IMR-90 (cell line): ENCODE measurements at regions not wholly inside any gene's neighbourhood (a gene's known extent, or its start where the extent isn't known, plus 50 kb on each side); places are given as distances from the start of the nearest gene placed in this dataset.

Experiments used
- ATAC-seq: fragments of 200-7000 bp; cut with Tn5 transposase; 2 replicates; pipeline ENCODE4 v1.9.1; 2020; ENCODE audit warnings: low read depth, mild to moderate bottlenecking, moderate library complexity
- BruUV-seq: library from RNA; stranded (reverse); fragments of 400-500 nt; replicated peaks from 2 replicates; lab custom pipeline; 2021; lab: Mats Ljungman, UMichigan
- CTCF ChIA-PET: fragments of 300-600 bp; formaldehyde crosslinking; extraction: SDS; loops from one replicate; lab custom pipeline; 2021; ENCODE audit warnings: antibody characterized with exemption; lab: Yijun Ruan, JAX
- POLR2A ChIA-PET: fragments of 300-600 bp; sonication (Branson Sonifier 250); formaldehyde crosslinking; loops from one replicate; lab custom pipeline; 2022; ENCODE audit warnings: antibody characterized with exemption; ENCODE audit not compliant: unreplicated experiment; lab: Charles Lee
- DNase-seq: peaks from one replicate; pipeline ENCODE4 v3.0.0; 2013
- H2AFZ ChIP-seq: replicated peaks from 2 replicates; pipeline ENCODE3; 2013; ENCODE audit warnings: low read length, mild to moderate bottlenecking; ENCODE audit not compliant: poor library complexity
- H2AK5ac ChIP-seq: 2 replicates; pipeline ENCODE4 v1.6.1; 2013; ENCODE audit warnings: low read depth, low read length, inconsistent platforms
- H2AK9ac ChIP-seq: replicated peaks from 2 replicates; pipeline ENCODE3; 2013; ENCODE audit warnings: mild to moderate bottlenecking, low read depth, low read length, moderate library complexity; ENCODE audit not compliant: poor library complexity
- H2BK120ac ChIP-seq: 2 replicates; pipeline ENCODE4 v1.6.1; 2013; ENCODE audit warnings: low read depth, low read length, inconsistent platforms
- H2BK15ac ChIP-seq: 3 replicates; pipeline ENCODE4 v1.6.1; 2013; ENCODE audit warnings: low read depth, low read length, inconsistent platforms
- H2BK20ac ChIP-seq: 2 replicates; pipeline ENCODE4 v1.6.1; 2013; ENCODE audit warnings: low read depth, mild to moderate bottlenecking, inconsistent platforms, low read length, moderate library complexity
- H2BK5ac ChIP-seq: 2 replicates; pipeline ENCODE4 v1.6.1; 2013; ENCODE audit warnings: mild to moderate bottlenecking, low read depth, low read length, inconsistent platforms; ENCODE audit not compliant: poor library complexity, severe bottlenecking
- H3K14ac ChIP-seq: replicated peaks from 2 replicates; pipeline ENCODE4 v1.6.1; 2013; ENCODE audit warnings: low read depth, low read length, inconsistent platforms
- H3K18ac ChIP-seq: 2 replicates; pipeline ENCODE4 v1.6.1; 2013; ENCODE audit warnings: low read depth, low read length, control low read depth
- H3K23ac ChIP-seq: 2 replicates; pipeline ENCODE4 v1.6.1; 2013; ENCODE audit warnings: low read depth, low read length, inconsistent platforms
- H3K27ac ChIP-seq: 2 replicates; pipeline ENCODE4 v1.5.1; 2013; ENCODE audit warnings: mild to moderate bottlenecking, control low read depth, low read length; ENCODE audit not compliant: insufficient read depth
- H3K27me3 ChIP-seq: 2 replicates; pipeline ENCODE4 v1.6.1; 2013; ENCODE audit warnings: low read length; ENCODE audit not compliant: control insufficient read depth, insufficient read depth
- H3K36me3 ChIP-seq: 2 replicates; pipeline ENCODE4 v1.6.1; 2013; ENCODE audit warnings: low read length, mixed read lengths; ENCODE audit not compliant: control insufficient read depth, insufficient read depth
- H3K4ac ChIP-seq: 2 replicates; pipeline ENCODE4 v1.6.1; 2013; ENCODE audit warnings: low read depth, low read length, inconsistent platforms
- H3K4me1 ChIP-seq: 2 replicates; pipeline ENCODE4 v1.6.1; 2013; ENCODE audit warnings: low read length, mixed read lengths; ENCODE audit not compliant: control insufficient read depth, insufficient read depth
- H3K4me2 ChIP-seq: 2 replicates; pipeline ENCODE4 v1.6.1; 2013; ENCODE audit warnings: low read depth, mild to moderate bottlenecking, control low read depth, low read length, moderate library complexity
- H3K4me3 ChIP-seq: 2 replicates; pipeline ENCODE4 v1.5.1; 2013; ENCODE audit warnings: low read depth, mild to moderate bottlenecking, control low read depth, low read length, moderate library complexity; ENCODE audit not compliant: insufficient read depth
- H3K56ac ChIP-seq: 2 replicates; pipeline ENCODE4 v1.6.1; 2013; ENCODE audit warnings: low read length, inconsistent platforms; ENCODE audit not compliant: insufficient read depth; ENCODE audit errors: extremely low read depth
- H3K79me1 ChIP-seq, 2 experiments: 2 replicates each; pipeline ENCODE4 v1.6.1; 2013; ENCODE audit warnings: low read length in 2 of 2, inconsistent platforms in 1 of 2, low read depth in 1 of 2
- H3K9ac ChIP-seq: 2 replicates; pipeline ENCODE4 v1.6.1; 2013; ENCODE audit warnings: low read depth, low read length, control low read depth
- H3K9me1 ChIP-seq: 2 replicates; pipeline ENCODE4 v1.6.1; 2013; ENCODE audit warnings: low read length, inconsistent platforms; ENCODE audit not compliant: insufficient read depth
- H3K9me3 ChIP-seq: 2 replicates; pipeline ENCODE4 v1.6.1; 2013; ENCODE audit warnings: low read length; ENCODE audit not compliant: control insufficient read depth, insufficient read depth
- H4K20me1 ChIP-seq: 2 replicates; pipeline ENCODE4 v1.6.1; 2013; ENCODE audit warnings: low read length, inconsistent platforms; ENCODE audit not compliant: insufficient read depth
- H4K5ac ChIP-seq: 2 replicates; pipeline ENCODE4 v1.6.1; 2013; ENCODE audit warnings: mild to moderate bottlenecking, low read depth, low read length, control low read depth
- H4K8ac ChIP-seq, 2 experiments: 2 replicates each; pipeline ENCODE4 v1.6.1; 2013; ENCODE audit warnings: low read depth in 2 of 2, low read length in 2 of 2, control low read depth in 1 of 2, inconsistent platforms in 1 of 2
- H4K91ac ChIP-seq: 2 replicates; pipeline ENCODE4 v1.6.1; 2013; ENCODE audit warnings: low read depth, low read length, inconsistent platforms; ENCODE audit not compliant: insufficient read depth
- CEBPB ChIP-seq: IDR thresholded peaks from 2 replicates; pipeline ENCODE4 v1.6.1; 2012; ENCODE audit warnings: low read depth, low read length, improper control_type of control experiment
- CHD1 ChIP-seq: IDR thresholded peaks from 2 replicates; pipeline ENCODE4 v1.6.1; 2012; ENCODE audit warnings: low read depth, low read length, improper control_type of control experiment
- MAZ ChIP-seq: IDR thresholded peaks from 2 replicates; pipeline ENCODE4 v1.6.1; 2012; ENCODE audit warnings: low read depth, mild to moderate bottlenecking, low read length, improper control_type of control experiment, moderate library complexity, borderline replicate concordance
- NFE2L2 ChIP-seq: fragments of 150-350 bp; IDR thresholded peaks from 2 replicates; pipeline ENCODE4 v1.6.1; 2016; ENCODE audit warnings: low read depth, mild to moderate bottlenecking, low read length
- POLR2A ChIP-seq: IDR thresholded peaks from 2 replicates; pipeline ENCODE4 v1.6.1; 2012; ENCODE audit warnings: mild to moderate bottlenecking, low read depth, low read length
- RAD21 ChIP-seq: IDR thresholded peaks from 2 replicates; pipeline ENCODE4 v1.6.1; 2012; ENCODE audit warnings: low read length, improper control_type of control experiment
- SMC3 ChIP-seq: fragments of 150-350 bp; IDR thresholded peaks from 2 replicates; pipeline ENCODE4 v1.6.1; 2016; ENCODE audit warnings: low read depth, mild to moderate bottlenecking, antibody characterized with exemption, low read length, moderate library complexity
- WGBS, 2 experiments: methylation state at CpG; one replicate each; pipeline versions ENCODE4 v1.1.5 to v1.1.7; 2013; ENCODE audit warnings: missing lambda C conversion rate in 2 of 2; ENCODE audit not compliant: insufficient read length in 1 of 2; ENCODE audit errors: extremely low coverage in 2 of 2; 5-methylcytosine and 5-hydroxymethylcytosine counted together
- dilution Hi-C: fragments of 300-500 bp; cut with HindIII; formaldehyde crosslinking; loops from one replicate; pipeline ENCODE4 v1.14.3; 2018; ENCODE audit warnings: low sequenced_read_pairs; ENCODE audit not compliant: unreplicated experiment
- in situ Hi-C: fragments of 300-500 bp; cut with MboI; formaldehyde crosslinking; loops from 3 replicates; pipeline ENCODE4 v1.14.3; 2019; ENCODE audit warnings: low sequenced_read_pairs, inconsistent platforms, mixed read lengths
- intact Hi-C: fragments of 100-400 bp; cut with micrococcal nuclease; formaldehyde crosslinking; loops from 2 replicates; pipeline ENCODE4 v1.10.0; 2022
- TF ChIP-seq, protein P1 (sequence below): conservative IDR thresholded peaks from 2 replicates; pipeline ENCODE4 v1.5.1; 2012; ENCODE audit warnings: mild to moderate bottlenecking, low read depth, low read length, improper control_type of control experiment

DNA sequence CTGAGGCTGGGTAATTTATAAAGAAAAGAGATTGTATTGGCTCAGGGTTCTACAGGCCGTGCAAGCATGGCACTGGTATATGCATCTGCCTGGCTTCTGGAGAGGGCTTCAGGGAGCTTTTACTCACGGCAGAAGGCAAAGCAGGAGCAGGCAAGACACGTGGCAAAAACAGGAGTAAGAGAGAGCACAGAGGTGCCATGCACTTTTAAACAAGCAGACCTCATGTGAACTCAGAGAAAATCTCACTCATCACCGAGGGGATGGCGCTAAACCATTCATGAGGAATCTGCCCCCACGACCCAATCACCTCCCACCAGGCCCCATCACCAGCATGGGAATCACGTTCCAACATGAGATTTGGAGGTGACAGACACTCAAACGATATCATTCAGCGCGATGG, 400.7 kb upstream of the RUNX1 start:
- H2BK5ac ChIP-seq: no peak overlapping the region
- intact Hi-C loops (no loop called here), in situ Hi-C loops (no loop called here), dilution Hi-C loops (no loop called here)
- DNase-seq (no peak), ATAC-seq (no peak)
- no peaks in the 10 kb centered on the region for H4K20me1 ChIP-seq
- no peaks in the 10 kb centered on the region for H3K27me3 ChIP-seq
- H2BK15ac ChIP-seq: no peak overlapping the region
- no peak overlapping the region for H4K8ac ChIP-seq
- no peak overlapping the region for H2AK9ac ChIP-seq
- no peak overlapping the region for H3K23ac ChIP-seq
- H2BK120ac ChIP-seq: no peak overlapping the region
- no peak overlapping the region for H4K5ac ChIP-seq
- H3K4me1 ChIP-seq: no peaks in the 10 kb centered on the region
- no peak overlapping the region for H3K4ac ChIP-seq
- no peak overlapping the region for H3K4me3 ChIP-seq
- H2AK5ac ChIP-seq: no peak overlapping the region
- no peaks in the 10 kb centered on the region for H3K36me3 ChIP-seq
- H3K4me2 ChIP-seq: no peak overlapping the region
- H3K56ac ChIP-seq: no peak overlapping the region
- H3K9ac ChIP-seq: no peak overlapping the region
- no peak overlapping the region for H3K14ac ChIP-seq
- TF ChIP-seq SMC3: no peak
- no peak for TF ChIP-seq CEBPB
- TF ChIP-seq MAZ: no peak
- TF ChIP-seq POLR2A: no peak
- no peak for TF ChIP-seq CHD1
- TF ChIP-seq, protein P1, sequence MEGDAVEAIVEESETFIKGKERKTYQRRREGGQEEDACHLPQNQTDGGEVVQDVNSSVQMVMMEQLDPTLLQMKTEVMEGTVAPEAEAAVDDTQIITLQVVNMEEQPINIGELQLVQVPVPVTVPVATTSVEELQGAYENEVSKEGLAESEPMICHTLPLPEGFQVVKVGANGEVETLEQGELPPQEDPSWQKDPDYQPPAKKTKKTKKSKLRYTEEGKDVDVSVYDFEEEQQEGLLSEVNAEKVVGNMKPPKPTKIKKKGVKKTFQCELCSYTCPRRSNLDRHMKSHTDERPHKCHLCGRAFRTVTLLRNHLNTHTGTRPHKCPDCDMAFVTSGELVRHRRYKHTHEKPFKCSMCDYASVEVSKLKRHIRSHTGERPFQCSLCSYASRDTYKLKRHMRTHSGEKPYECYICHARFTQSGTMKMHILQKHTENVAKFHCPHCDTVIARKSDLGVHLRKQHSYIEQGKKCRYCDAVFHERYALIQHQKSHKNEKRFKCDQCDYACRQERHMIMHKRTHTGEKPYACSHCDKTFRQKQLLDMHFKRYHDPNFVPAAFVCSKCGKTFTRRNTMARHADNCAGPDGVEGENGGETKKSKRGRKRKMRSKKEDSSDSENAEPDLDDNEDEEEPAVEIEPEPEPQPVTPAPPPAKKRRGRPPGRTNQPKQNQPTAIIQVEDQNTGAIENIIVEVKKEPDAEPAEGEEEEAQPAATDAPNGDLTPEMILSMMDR: no peak
- no peak for TF ChIP-seq RAD21
- no peak for TF ChIP-seq NFE2L2
- no peak overlapping the region for H2BK20ac ChIP-seq
- H2AFZ ChIP-seq: no peak overlapping the region
- H3K18ac ChIP-seq: no peak overlapping the region
- WGBS, 2 experiments: 55% methylated on average over 2 of the region's 10 CpGs; no CpG with 5 or more reads in 1 of the 2 experiments
- no peak overlapping the region for H3K27ac ChIP-seq
- no TSS peak for BruUV-seq
- peaks cover 5% of the 10 kb centered on the region for H3K9me3 ChIP-seq
- CTCF ChIA-PET: no interaction called here
- H4K91ac ChIP-seq: no peak overlapping the region
- no peaks in the 10 kb centered on the region for H3K9me1 ChIP-seq
- H3K79me1 ChIP-seq: no peaks in the 10 kb centered on the region
- POLR2A ChIA-PET: no interaction called here
